K562 (cell line): ENCODE measurements at regions not wholly inside any gene's neighbourhood (a gene's known extent, or its start where the extent isn't known, plus 50 kb on each side); places are given as distances from the start of the nearest gene placed in this dataset.

Source experiments
- ATAC-seq: fragments of 200-7000 bp; cut with Tn5 transposase; 3 replicates; pipeline ENCODE4 v1.9.1; 2020; ENCODE audit warnings: moderate library complexity
- BruUV-seq: library from RNA; stranded (reverse); fragments of 400-500 nt; replicated peaks from 2 replicates; lab custom pipeline; 2021; lab: Mats Ljungman, UMichigan
- CTCF ChIA-PET: fragments of 300-600 bp; formaldehyde crosslinking; extraction: SDS; loops from one replicate; lab custom pipeline; 2021; ENCODE audit warnings: low intra/inter-chr PET ratio; lab: Yijun Ruan, JAX
- POLR2A ChIA-PET: fragments of 300-600, 350-650 bp; sonication (Branson Sonifier 250); formaldehyde crosslinking; extraction: SDS; loops from one replicate; lab custom pipeline; 2021; ENCODE audit warnings: antibody characterized with exemption, inconsistent platforms; lab: Yijun Ruan, JAX
- DNase-seq, 4 experiments: peaks; one replicate each; pipeline versions ENCODE4 v3.0.0 to v3.0.0-alpha.2; 2011 to 2018; ENCODE audit warnings: low spot score in 3 of 4, mixed read lengths in 3 of 4; ENCODE audit errors: extremely low read depth in 1 of 4
- FAIRE-seq: peaks from 2 replicates; lab custom pipeline; 2011; peaks lifted over from hg19 to GRCh38; lab: Jason Lieb, UNC
- H2AFZ ChIP-seq: 2 replicates; pipeline ENCODE4 v1.6.0; 2011; ENCODE audit warnings: low read depth, low read length, control low read depth, inconsistent platforms
- H3K27ac ChIP-seq: fragments of 200-600 bp; 3 replicates; pipeline ENCODE4 v1.8.0; 2011; ENCODE audit warnings: low read depth, mild to moderate bottlenecking, control low read depth, inconsistent platforms, low read length, moderate library complexity, mixed read lengths; ENCODE audit errors: extremely low read depth
- H3K27me3 ChIP-seq, 2 experiments: fragments of 300-600 bp in 1 of 2; 2 replicates in 1 of 2; 3 replicates in 1 of 2; pipeline versions ENCODE4 v1.6.0 to v1.8.0; 2011; ENCODE audit warnings: inconsistent platforms in 2 of 2, low read length in 2 of 2, mild to moderate bottlenecking in 1 of 2, mixed read lengths in 1 of 2, moderate library complexity in 1 of 2; ENCODE audit not compliant: control insufficient read depth in 2 of 2, insufficient read depth in 2 of 2
- H3K36me3 ChIP-seq: fragments of 300-600 bp; 3 replicates; pipeline ENCODE4 v1.8.0; 2011; ENCODE audit warnings: mild to moderate bottlenecking, low read length, inconsistent platforms; ENCODE audit not compliant: control insufficient read depth, insufficient read depth
- H3K4me1 ChIP-seq, 2 experiments: fragments of 200-600 bp in 1 of 2; replicated peaks in 1 of 2; 2 replicates in 1 of 2; 3 replicates in 1 of 2; pipeline versions ENCODE4 v1.5.1 to v1.8.0; 2011; ENCODE audit warnings: inconsistent platforms in 2 of 2, low read length in 2 of 2, mild to moderate bottlenecking in 1 of 2, mixed read lengths in 1 of 2, moderate library complexity in 1 of 2; ENCODE audit not compliant: control insufficient read depth in 2 of 2, insufficient read depth in 2 of 2
- H3K4me2 ChIP-seq: 2 replicates; pipeline ENCODE4 v1.6.1; 2011; ENCODE audit warnings: low read length, control low read depth, inconsistent platforms, mixed read lengths; ENCODE audit not compliant: insufficient read depth
- H3K4me3 ChIP-seq: fragments of 200-600 bp; sonication (generic), shearing (Covaris generic); 2 replicates; pipeline ENCODE4 v1.5.1; 2016; ENCODE audit warnings: control low read depth, inconsistent platforms
- H3K79me2 ChIP-seq: fragments of 200-600 bp; 3 replicates; pipeline ENCODE4 v1.8.0; 2011; ENCODE audit warnings: low read length, inconsistent platforms; ENCODE audit not compliant: control insufficient read depth, insufficient read depth
- H3K9ac ChIP-seq, 2 experiments: 2 replicates each; pipeline versions ENCODE4 v1.6.0 to v1.6.1; 2011; ENCODE audit warnings: low read depth in 2 of 2, low read length in 2 of 2, control low read depth in 1 of 2, inconsistent platforms in 1 of 2, mild to moderate bottlenecking in 1 of 2, mixed read lengths in 1 of 2; ENCODE audit not compliant: insufficient read depth in 1 of 2
- H3K9me1 ChIP-seq: one replicate; pipeline ENCODE4 v1.6.0; 2011; ENCODE audit warnings: inconsistent platforms, mild to moderate bottlenecking, low read length, moderate library complexity; ENCODE audit not compliant: control insufficient read depth, insufficient read depth
- H3K9me3 ChIP-seq: replicated peaks from 2 replicates; pipeline ENCODE4 v1.5.1; 2011; ENCODE audit warnings: low read depth, low read length, inconsistent platforms; ENCODE audit not compliant: control insufficient read depth, insufficient read depth
- H4K20me1 ChIP-seq: replicated peaks from 2 replicates; pipeline ENCODE4 v1.6.1; 2011; ENCODE audit warnings: low read length, inconsistent platforms, mixed read lengths; ENCODE audit not compliant: control insufficient read depth, insufficient read depth
- GATAD2A ChIP-seq: fragments of 450-650 bp; IDR thresholded peaks from 2 replicates; pipeline ENCODE4 v1.6.1; 2017
- HEY1 ChIP-seq: fragments of 250-450 bp; sonication (Bioruptor Pico); IDR thresholded peaks from 2 replicates; pipeline ENCODE4 v1.5.0; 2020; ENCODE audit warnings: mild to moderate bottlenecking, moderate library complexity, borderline replicate concordance
- RAD21 ChIP-seq, 2 experiments: fragments of 250-450 bp in 1 of 2; fragments of 450-650 bp in 1 of 2; sonication (Bioruptor Pico) in 1 of 2; formaldehyde crosslinking in 1 of 2; IDR thresholded peaks in 1 of 2; conservative IDR thresholded peaks in 1 of 2; 2 replicates each; pipeline versions ENCODE4 v1.4.0 to v1.8.0; 2020 to 2022; ENCODE audit warnings: mild to moderate bottlenecking in 2 of 2, moderate library complexity in 1 of 2
- SRF ChIP-seq, 2 experiments: fragments of 250-450, 450-650 bp in 1 of 2; sonication (Bioruptor Pico) in 1 of 2; sonication (generic) in 1 of 2; formaldehyde crosslinking; IDR thresholded peaks; 2 replicates each; pipeline versions ENCODE4 v1.5.0 to v1.5.1; 2020 to 2022; ENCODE audit warnings: mild to moderate bottlenecking in 1 of 2, missing genetic modification reagents in 1 of 2
- ZEB2 ChIP-seq: fragments of 450-650 bp; IDR thresholded peaks from 2 replicates; pipeline ENCODE4 v1.6.1; 2016
- ZNF695 ChIP-seq: fragments of 450-650 bp; formaldehyde crosslinking; IDR thresholded peaks from 2 replicates; pipeline ENCODE4 v1.4.0; 2020; ENCODE audit warnings: mild to moderate bottlenecking, moderate library complexity
- WGBS: fragments of 100-300 bp; shearing (Covaris generic); methylation state at CpG from one replicate; pipeline ENCODE4 v1.1.6; 2016; ENCODE audit warnings: low coverage, mixed read lengths; ENCODE audit not compliant: insufficient coverage; ENCODE audit errors: missing lambda C conversion rate; 5-methylcytosine and 5-hydroxymethylcytosine counted together
- in situ Hi-C: fragments of 300-500 bp; cut with MboI; formaldehyde crosslinking; loops from 4 replicates; pipeline ENCODE4 v1.15.0; 2018; ENCODE audit warnings: inconsistent platforms, mixed read lengths
- intact Hi-C: fragments of 100-400 bp; cut with micrococcal nuclease; formaldehyde crosslinking; loops from 2 replicates; pipeline ENCODE4 v1.14.2; 2022
- TF ChIP-seq, protein P1 (sequence below): sonication (generic); formaldehyde crosslinking; IDR thresholded peaks from 2 replicates; pipeline ENCODE4 v1.4.0; 2020; ENCODE audit warnings: mild to moderate bottlenecking, missing genetic modification reagents
- TF ChIP-seq, protein P2 (sequence below), 2 experiments: fragments of 450-650 bp in 1 of 2; IDR thresholded peaks; 2 replicates each; pipeline ENCODE4 v1.6.1; 2011 to 2017; ENCODE audit warnings: low read depth in 2 of 2, antibody characterized with exemption in 1 of 2, borderline replicate concordance in 1 of 2, low read length in 1 of 2, mild to moderate bottlenecking in 1 of 2, mixed read lengths in 1 of 2; ENCODE audit not compliant: control insufficient read depth in 1 of 2

GRCh38 chr6:91705646-91706045 lies 1118.8 kb upstream of the MAP3K7 start:
- Histone ChIP-seq H4K20me1 (no peaks in the 10 kb centered on the region), H3K9me3 (no peaks in the 10 kb centered on the region), H3K9me1 (no peaks in the 10 kb centered on the region), H3K79me2 (no peaks in the 10 kb centered on the region), H2AFZ (no peak overlapping the region), H3K4me2 (no peak overlapping the region)
- WGBS = 0% methylated on average over 3 of the region's 3 CpGs
- POLR2A ChIA-PET = no interaction called here
- DNase-seq (no peak), FAIRE-seq (no peak)
- intact Hi-C loops = no loop called here
- CTCF ChIA-PET = no interaction called here
- in situ Hi-C loops = no loop called here
- no peak for TF ChIP-seq ZEB2
- TF ChIP-seq, protein P1, sequence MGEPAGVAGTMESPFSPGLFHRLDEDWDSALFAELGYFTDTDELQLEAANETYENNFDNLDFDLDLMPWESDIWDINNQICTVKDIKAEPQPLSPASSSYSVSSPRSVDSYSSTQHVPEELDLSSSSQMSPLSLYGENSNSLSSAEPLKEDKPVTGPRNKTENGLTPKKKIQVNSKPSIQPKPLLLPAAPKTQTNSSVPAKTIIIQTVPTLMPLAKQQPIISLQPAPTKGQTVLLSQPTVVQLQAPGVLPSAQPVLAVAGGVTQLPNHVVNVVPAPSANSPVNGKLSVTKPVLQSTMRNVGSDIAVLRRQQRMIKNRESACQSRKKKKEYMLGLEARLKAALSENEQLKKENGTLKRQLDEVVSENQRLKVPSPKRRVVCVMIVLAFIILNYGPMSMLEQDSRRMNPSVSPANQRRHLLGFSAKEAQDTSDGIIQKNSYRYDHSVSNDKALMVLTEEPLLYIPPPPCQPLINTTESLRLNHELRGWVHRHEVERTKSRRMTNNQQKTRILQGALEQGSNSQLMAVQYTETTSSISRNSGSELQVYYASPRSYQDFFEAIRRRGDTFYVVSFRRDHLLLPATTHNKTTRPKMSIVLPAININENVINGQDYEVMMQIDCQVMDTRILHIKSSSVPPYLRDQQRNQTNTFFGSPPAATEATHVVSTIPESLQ (CRISPR knock-in tag) = no peak
- TF ChIP-seq, protein P2, sequence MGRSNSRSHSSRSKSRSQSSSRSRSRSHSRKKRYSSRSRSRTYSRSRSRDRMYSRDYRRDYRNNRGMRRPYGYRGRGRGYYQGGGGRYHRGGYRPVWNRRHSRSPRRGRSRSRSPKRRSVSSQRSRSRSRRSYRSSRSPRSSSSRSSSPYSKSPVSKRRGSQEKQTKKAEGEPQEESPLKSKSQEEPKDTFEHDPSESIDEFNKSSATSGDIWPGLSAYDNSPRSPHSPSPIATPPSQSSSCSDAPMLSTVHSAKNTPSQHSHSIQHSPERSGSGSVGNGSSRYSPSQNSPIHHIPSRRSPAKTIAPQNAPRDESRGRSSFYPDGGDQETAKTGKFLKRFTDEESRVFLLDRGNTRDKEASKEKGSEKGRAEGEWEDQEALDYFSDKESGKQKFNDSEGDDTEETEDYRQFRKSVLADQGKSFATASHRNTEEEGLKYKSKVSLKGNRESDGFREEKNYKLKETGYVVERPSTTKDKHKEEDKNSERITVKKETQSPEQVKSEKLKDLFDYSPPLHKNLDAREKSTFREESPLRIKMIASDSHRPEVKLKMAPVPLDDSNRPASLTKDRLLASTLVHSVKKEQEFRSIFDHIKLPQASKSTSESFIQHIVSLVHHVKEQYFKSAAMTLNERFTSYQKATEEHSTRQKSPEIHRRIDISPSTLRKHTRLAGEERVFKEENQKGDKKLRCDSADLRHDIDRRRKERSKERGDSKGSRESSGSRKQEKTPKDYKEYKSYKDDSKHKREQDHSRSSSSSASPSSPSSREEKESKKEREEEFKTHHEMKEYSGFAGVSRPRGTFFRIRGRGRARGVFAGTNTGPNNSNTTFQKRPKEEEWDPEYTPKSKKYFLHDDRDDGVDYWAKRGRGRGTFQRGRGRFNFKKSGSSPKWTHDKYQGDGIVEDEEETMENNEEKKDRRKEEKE (IDR thresholded peaks at IDR 0.05; ENCODE audit: borderline replicate concordance in 1 of 2, control insufficient read depth in 1 of 2, low read depth in 2 of 2, low read length in 1 of 2) = no peak
- no peak for TF ChIP-seq HEY1 (CRISPR knock-in tag)
- no peak for TF ChIP-seq SRF (CRISPR knock-in tag; IDR thresholded peaks at IDR 0.05)
- no peak for TF ChIP-seq RAD21 (CRISPR knock-in tag; conservative IDR thresholded peaks at IDR 0.05 in 1 of 2, IDR thresholded peaks at IDR 0.05 in 1 of 2)
- no peak for TF ChIP-seq GATAD2A
- TF ChIP-seq ZNF695 (CRISPR knock-in tag) = no peak
- TF ChIP-seq, all 486 proteins: peak for 0
- Histone ChIP-seq H3K27ac (no peak overlapping the region), H3K4me3 (no peak overlapping the region), H3K27me3 (no peaks in the 10 kb centered on the region), H3K36me3 (no peaks in the 10 kb centered on the region), H3K9ac (no peak overlapping the region), H3K4me1 (no peaks in the 10 kb centered on the region)
- ATAC-seq = no peak
- no TSS peak for BruUV-seq
